ENCODE measurements at regions not wholly inside any gene's neighbourhood (a gene's known extent, or its start where the extent isn't known, plus 50 kb on each side); places are given as distances from the start of the nearest gene placed in this dataset.

DNA sequence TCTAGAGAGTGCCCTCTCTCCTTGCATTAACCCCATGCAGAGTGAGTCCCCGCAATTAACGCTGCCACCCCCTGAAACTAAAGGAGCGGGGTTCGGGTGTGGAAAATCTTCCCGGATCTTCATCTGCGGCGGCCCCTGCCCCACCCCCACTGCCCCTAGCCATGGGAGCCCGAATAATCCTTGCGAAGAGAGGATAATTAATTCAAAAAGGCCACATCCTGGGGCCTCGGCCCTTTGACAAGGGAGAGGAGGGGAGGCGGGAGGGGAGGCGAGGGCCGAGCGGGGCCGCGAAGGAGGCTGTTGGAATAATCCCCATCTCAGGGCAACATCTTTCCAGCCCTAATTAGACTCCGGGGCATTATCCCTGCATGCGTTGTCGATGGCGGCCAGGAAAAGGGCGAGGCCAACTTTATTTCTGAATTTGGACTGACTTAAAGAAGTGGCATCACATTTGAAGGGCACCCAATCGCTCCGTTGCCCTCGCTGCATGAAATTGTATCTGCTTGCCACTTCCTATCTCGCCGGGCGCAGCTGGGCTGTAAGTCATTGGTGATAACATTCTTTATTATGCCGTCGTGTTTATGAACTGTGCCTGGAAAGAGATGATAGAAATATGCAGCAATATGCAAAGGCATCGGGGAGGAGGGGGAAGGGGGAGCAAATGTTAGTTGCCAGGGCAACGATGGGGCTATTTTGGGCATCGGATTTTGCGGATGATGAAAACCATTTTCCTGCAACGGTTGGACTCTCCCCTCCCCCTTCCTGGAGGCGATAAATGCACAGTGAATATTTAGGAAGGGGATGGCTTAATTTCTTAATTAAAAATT, 387.1 kb upstream of the TNRC6C start:
- H3K4me3 ChIP-seq = peak overlapping the region in 8 of 10 donors; percentile 7 to 43 (median 26)
- H3K27ac ChIP-seq = peak overlapping the region in 1 of 10 donors; percentile 19
- no peaks in the 10 kb centered on the region for H3K36me3 ChIP-seq
- no peaks in the 10 kb centered on the region for H3K9me3 ChIP-seq
- DNase-seq = no peak
- intact Hi-C loops (cut with DNase I) = no loop called here
- TF ChIP-seq CTCF (IDR thresholded peaks at IDR 0.05) = no peak
- WGBS, 2 donors = 17% methylated on average over 35 of the region's 35 CpGs
- ATAC-seq = peak in 6 of 8 donors; percentile 13 to 69 (median 42)
- peaks cover 0 to 20% (median 15%) of the 10 kb centered on the region in 9 donors for H3K4me1 ChIP-seq
- H3K27me3 ChIP-seq = peaks cover 0 to 23% (median 11%) of the 10 kb centered on the region in 7 donors

DNA sequence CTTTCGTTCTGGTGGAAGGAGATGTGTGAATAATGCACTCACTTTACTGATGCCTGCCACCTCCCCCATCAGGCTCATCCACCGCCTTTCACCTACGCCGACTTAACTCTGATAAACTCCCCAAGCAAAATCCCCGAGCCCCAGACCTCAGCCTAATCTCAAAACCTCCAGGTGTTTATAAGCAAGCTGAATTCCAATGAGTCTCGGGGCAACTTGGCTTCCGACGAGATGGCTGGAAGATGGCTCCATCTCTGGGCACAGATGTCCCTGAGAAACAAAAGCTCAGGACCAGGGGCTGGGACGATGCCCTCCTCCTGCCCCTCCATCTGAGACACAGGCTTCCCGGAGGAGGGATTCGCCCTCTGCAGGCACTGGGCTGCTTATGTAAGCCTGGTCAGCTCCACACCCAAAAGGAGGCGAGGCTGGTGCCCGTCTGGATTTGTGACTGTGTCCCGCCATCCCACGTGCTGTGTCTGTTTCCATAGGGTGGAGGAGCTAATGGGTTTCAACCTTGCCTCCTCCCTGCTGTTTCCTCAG, 386.4 kb upstream of the TNRC6C start:
- Histone ChIP-seq H3K9me3 (no peaks in the 10 kb centered on the region), H3K36me3 (no peaks in the 10 kb centered on the region), H3K4me1 (peaks cover 0 to 20% (median 15%) of the 10 kb centered on the region in 9 donors), H3K4me3 (peak overlapping the region in 6 of 10 donors; percentile 7 to 43 (median 26)), H3K27me3 (peaks cover 0 to 23% (median 11%) of the 10 kb centered on the region in 7 donors), H3K27ac (no peak overlapping the region)
- ATAC-seq (peak in 5 of 8 donors; percentile 19 to 56 (median 51)), DNase-seq (no peak)
- intact Hi-C loops (cut with DNase I) = no loop called here
- peak in 1 of 9 donors; percentile 15 for TF ChIP-seq CTCF (IDR thresholded peaks at IDR 0.05)
- 20 to 27% methylated on average over 15 of the region's 15 CpGs for WGBS, 2 donors

DNA sequence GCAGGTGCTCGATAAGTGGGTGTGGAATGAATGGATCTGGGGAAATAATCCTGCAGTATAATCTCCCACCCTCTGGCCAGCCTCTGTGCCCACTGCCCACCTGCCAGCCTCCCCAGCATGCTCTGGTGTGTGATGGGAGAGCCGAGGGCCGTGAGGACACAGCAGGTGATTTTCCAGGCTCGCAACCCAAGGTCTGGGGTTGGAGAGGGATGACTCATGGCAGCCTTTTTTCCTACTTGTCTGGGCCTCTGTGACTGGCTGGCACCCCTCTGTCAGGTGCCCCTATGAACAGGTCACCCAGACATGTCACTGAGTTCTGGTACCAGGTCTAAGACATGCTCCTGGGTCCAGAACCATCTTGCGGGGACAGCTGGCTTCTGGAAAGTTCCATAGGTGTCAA, 385.7 kb upstream of the TNRC6C start:
- Histone ChIP-seq H3K4me1 (peaks cover 0 to 20% (median 15%) of the 10 kb centered on the region in 9 donors), H3K9me3 (no peaks in the 10 kb centered on the region), H3K4me3 (no peak overlapping the region), H3K36me3 (no peaks in the 10 kb centered on the region), H3K27ac (no peak overlapping the region), H3K27me3 (peaks cover 0 to 23% (median 11%) of the 10 kb centered on the region in 7 donors)
- 90% methylated on average over 5 of the region's 5 CpGs for WGBS, 2 donors
- TF ChIP-seq CTCF (IDR thresholded peaks at IDR 0.05) = no peak
- DNase-seq (no peak), ATAC-seq (peak in 1 of 8 donors; percentile 18)
- intact Hi-C loops (cut with DNase I) = no loop called here

GRCh38 chr17:77577491-77577890, 381.0 kb upstream of the TNRC6C start:
- intact Hi-C loops (cut with DNase I) = no loop called here
- Histone ChIP-seq H3K9me3 (peaks cover 0 to 11% (median 0%) of the 10 kb centered on the region in 11 donors), H3K4me3 (no peak overlapping the region), H3K27me3 (peaks cover 0 to 2% (median 0%) of the 10 kb centered on the region in 7 donors), H3K36me3 (no peaks in the 10 kb centered on the region), H3K27ac (no peak overlapping the region), H3K4me1 (peaks cover 0 to 13% (median 0%) of the 10 kb centered on the region in 9 donors)
- 91 to 94% methylated on average over 7 of the region's 7 CpGs for WGBS, 2 donors
- no peak for DNase-seq
- ATAC-seq = no peak
- no peak for TF ChIP-seq CTCF (IDR thresholded peaks at IDR 0.05)
